ENCODE measurements at regions not wholly inside any gene's neighbourhood (a gene's known extent, or its start where the extent isn't known, plus 50 kb on each side); places are given as distances from the start of the nearest gene placed in this dataset.
"Not testable (repeated sequence)": the region's sequence is repeated elsewhere in the genome, so short reads cannot be mapped to it uniquely, and the experiment has no call there.

DNA sequence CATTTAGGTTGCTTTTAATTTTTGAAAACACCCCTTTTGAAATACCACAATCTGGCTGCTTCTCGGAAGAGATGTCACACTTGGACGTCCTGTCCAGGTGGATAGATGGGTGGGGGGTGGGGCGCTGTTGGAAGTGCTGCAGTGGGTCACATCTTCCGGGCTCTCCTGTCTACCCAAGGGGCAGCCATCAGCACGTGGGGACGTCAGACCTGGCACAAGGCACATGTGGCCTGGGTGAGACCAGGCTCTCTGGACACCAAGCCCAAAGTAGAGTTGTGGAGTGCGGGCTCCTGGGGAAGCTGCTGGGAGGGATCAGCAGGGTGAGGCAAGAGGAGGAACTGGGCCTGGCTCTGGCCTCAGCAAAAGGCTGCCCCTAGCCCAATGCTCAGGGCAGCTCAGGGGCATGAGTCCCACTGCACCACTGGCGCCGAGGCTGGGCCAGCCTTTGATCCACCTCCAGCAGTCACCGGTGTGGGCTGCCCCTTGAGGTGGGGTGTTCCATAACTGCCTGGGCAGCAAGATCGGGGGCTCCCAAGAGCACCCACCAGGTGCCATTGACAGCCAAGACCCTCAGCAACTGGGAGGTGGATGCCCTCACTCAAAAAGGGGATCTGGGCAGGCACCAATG is 68.6 kb upstream of the CCND1 start:
- no peak for DNase-seq (ENCODE audit: low read depth in 2 of 2)

DNA sequence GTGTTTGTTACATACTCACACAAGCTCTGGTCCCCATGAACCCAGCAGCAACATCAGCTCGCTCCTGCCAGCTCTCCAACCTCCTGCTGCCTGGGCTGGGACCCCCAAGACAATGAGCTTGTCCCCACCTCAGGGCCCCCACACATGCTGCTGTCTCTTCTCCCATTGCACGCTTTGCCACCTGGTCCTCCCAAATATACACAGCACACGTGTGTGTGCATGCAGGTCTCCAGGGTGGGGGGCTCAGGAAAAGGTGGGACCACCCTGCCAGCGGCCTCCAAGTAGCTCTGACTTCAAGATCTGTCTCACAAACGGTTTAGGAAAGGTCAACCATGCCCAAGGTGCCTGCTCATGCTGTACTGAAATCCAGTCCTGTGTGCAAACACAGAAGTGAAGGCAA is 68.1 kb upstream of the CCND1 start:
- DNase-seq (ENCODE audit: low read depth in 2 of 2) = no peak

DNA sequence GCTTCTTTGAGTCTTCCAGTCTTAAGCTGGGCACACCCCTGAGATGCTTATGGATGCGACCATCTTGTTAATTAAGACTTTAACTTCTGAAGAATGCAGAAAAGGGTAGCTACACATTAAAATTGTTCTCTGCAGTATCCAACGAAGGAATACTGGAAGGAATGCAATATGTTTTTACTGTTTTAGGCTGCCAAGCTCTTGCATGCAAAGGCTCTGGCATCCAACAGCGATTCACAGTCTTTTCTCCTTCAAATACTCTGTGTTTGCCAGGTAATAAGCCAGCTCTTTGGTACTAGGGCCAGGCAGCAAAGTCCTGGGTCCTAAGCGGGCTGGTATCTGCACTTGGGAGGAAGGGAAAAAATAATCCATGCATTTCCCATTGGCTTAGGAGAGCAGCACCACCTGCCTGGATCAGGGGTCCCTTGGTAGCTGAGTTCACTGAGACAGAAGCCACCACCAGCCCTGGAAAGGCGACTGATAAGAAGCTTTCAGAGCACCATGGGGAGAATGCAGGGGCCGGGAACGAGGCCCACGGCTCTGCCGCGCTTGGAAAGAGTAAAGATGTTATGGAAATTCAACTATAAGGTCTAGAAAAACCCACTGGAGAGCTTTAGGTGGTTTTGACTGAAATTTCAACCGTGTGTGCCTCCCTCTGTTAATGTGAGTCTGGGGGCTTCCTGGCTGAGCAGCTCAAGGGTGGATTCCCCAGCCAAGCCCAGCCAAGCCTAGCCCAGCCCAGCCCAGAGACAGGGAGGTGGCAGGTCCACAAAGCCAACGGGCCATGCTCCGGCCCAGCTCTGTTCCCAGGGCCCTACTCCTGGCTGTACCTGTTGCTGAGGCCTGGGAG is 67.0 kb upstream of the CCND1 start:
- no peak for DNase-seq (ENCODE audit: low read depth in 2 of 2)

DNA sequence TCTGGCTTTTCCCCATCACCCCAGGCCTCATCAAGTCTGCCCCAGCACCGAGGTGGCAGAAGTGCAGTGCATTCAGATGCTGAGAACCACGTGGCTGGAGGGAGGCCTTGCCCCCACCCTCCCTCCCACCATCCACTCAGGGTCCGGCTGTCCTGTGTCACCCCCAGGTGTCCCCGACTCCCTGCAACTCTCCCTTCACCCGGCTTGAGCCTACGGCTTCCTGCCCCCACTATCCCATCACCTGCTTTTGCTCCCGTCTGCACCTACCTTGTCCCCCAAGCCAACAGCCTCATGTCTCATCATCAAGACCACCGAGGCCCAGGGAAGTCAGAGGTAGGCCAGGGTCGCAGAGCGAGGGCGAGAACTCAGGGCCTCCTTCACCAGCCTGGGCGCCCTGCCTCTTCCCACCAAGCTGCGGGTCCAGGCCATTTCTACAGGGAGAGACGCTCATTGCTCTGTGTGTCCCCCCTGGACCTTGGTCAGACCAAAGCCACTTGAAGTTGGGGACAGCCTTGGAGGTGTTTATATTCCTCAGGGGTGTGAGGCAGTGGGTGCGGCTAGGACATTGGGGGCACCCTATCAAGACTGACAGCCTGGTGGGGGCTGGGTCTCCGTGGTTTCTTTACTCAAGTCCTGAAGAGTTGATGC is 66.2 kb upstream of the CCND1 start:
- no peak for DNase-seq (ENCODE audit: low read depth in 2 of 2)

DNA sequence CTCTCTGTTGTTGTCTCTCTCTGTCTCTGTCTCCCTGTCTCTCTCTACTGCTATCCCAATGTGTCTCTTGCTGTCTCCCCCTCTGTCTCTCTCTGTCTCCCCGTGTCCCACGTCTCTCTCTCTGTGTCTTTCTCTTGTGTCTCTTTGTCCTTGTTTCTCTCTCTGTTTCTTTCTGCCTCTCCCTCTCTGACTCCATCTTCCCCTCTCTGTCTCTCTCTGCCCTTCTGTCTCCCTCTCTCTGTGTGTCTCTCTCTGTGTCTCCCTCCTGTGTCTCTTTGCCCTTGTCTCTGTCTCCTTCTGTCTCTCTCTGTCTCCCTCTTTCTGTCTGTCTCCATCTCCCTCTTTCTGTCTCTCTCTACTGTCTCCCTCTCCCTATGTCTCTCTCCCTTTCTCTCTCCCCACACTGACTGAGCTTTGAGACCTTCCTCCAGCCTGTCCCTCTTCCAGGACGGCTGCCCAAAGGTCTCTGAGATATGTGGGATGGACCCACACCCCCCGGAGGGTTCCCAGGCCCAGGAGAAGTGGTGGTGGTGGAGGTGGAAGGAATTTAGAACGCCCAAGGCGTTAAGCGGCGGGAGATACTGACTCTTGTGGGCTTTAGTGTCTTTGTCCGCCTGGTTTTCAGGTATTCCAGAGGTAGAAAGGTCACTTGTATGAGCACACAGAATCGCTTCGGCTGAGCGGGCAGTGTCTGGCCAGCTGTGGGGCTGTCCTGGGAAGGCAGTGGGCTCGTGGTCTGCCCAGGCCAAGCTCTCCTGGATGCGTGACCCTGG is 65.5 kb upstream of the CCND1 start:
- no peak for DNase-seq (ENCODE audit: low read depth in 2 of 2)

DNA sequence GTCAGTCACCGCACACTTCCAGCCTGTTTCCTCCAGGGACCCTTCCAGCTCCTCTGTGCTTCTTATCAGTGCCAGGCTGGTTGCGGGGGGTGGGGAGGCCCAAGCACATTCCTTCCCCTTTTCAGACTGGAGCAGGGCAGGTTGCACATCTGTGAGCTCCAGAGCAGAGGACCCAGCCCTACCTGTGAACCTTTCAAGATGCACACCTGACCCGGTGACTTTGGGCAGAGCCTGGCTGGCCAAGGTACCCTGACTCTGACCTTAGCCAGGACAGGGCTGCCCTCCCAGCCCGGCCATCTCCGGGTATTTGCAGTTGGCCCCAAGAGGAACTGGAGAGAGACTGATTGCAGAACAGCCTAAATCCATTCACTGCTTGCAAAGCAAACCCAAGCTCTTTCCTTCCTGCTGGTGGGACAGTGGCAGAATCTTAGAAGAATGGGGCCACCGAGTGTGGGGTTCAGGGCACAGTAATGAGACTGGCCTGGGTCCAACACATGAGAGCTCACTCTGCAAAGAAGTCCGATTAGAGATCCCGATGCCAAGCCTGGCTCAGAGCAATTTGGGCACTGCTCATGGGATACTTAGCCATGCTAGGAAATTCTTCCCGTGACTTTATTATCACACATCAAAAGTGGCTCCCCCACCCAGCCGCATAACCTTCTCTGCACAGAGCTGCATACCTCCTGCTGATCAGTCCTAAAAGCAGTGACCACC is 64.7 kb upstream of the CCND1 start:
- DNase-seq (ENCODE audit: low read depth in 2 of 2) = no peak

DNA sequence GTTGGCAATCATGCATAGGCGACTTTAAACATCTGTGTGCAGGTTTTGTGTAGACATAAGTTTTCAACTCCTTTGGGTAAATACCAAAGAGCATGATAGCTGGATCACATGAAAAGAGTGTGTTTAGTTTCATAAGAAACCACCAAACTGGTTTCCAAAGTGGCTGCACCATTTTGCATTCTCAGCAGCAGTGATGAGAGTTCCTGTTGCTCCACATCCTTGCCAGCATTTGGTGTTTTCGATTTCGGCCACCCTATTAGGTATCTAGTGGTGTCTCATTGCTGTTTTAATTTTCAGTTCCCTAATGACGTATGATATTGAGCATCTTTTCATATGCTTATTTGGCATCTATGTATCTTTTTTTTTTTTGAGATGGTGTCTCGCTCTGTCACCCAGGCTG is 62.8 kb upstream of the CCND1 start:
- no peak for DNase-seq (ENCODE audit: low read depth in 2 of 2)

DNA sequence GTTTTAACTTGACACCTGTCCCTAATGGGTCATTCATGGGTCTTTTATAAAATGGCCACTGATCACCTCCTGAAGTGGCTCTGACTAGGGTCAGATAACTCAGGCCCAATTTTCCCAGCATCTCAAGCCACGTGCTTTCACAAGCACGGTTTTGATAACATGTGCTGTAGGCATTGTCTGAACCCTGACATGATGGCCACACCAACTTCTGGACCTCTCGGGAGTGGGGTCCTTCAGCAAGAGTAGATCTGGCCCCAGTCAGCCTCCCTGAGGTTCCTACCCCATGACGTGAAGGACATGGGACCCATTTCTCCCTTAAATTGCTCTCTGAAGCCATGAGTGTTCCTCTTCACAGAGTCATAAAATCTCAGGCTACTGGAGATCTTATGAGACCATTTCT is 60.4 kb upstream of the CCND1 start:
- DNase-seq (ENCODE audit: low read depth in 2 of 2) = no peak

DNA sequence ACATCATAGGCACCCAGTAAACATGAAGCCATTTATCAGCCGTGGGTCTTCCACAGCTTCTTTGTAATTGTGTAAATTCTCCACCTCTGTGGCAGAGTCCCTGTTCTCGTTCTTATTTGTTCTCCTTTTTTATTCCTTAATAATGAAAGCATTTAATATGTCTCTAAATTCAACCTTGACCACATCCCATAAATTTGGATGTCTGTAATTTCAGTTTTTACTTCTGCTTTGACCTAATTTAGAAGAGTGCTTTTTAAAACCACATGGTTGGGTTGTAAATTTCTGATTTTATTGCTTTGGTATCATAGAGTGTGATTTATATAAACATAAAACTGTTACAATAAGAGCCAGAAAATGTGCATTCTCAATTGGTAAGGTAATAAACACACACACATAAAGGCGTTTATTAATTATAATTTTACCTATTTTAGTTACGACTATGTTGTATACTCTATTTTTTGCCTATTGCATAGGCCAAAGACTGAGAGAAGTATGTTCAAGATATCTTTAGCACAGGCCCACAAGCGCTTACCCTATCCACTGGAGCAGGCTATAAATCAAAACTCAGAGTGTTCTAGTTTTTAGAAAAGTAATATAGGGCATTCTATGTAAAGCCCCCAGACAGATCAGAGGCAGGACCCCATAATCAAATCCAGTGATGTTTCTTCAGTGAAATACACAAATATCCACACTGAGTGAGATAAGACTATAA is 58.0 kb upstream of the CCND1 start:
- no peak for DNase-seq (ENCODE audit: low read depth in 2 of 2)

DNA sequence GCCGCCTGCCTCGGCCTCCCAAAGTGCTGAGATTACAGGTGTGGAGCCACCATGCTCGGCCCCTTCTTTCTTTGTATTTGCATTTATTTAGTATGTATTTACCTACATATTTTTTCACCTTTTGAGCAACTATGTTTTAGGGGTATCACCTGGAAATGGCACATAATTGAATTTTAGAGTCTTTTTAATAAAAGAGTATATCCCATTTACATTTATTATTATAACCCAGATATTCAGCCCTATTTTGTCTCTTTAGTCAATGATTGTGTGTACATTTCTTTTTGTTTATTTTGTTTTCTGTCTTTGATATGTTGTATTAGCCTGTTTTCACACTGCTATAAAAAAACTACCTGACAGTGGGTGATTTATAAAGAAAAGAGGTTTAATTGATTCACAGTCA is 56.8 kb upstream of the CCND1 start:
- no peak for DNase-seq (ENCODE audit: low read depth in 2 of 2)

DNA sequence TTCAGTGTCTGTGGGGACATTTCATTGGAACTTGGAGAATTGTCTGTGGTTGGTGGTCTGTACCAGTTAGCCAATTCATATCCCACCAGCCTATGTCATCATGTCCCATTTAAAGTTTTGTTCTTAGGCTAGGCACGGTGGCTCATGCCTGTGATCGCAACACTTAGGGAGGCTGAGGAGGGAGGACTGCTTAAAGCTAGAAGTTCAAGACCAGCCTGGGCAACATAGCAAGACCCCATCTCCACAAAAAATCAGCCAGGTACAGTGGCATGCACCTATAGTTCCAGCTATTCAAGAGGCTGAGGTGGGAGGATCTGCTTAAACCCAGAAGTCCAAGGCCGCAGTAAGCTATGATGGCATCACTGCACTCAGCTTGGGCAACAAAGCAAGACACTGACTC is 55.6 kb upstream of the CCND1 start:
- DNase-seq (ENCODE audit: low read depth in 2 of 2) = no peak

DNA sequence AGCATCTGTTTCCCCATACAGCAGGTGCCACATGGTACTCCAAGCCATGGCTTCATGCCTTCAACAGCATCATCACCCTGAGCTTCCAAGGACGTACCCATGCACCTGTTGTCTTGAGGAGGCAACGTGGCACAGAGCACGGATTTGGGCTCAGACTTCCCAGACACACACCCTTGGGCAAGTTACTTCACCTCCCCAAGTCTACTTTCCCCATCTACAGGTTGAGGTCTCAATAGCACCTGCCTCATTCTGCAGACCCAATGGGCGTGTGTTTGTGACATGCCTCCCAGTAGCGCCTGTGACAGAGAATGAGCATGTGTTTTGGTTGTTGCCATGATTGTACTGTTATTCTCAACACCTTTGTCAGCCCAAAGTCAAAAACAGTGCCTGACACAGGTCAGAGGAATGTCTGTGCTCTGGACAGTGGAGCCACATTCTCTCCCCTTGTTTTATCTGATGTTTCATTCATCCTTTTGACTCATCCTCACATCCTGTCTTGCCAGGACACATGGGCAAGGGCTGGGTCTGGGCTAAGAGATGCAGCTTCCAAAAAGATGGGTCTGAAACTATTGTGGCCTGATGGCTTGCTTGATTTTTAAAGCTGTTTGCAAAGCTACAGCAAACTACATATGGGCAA is 53.4 kb upstream of the CCND1 start:
- DNase-seq (ENCODE audit: low read depth in 2 of 2) = peak; percentile 83 to 85

DNA sequence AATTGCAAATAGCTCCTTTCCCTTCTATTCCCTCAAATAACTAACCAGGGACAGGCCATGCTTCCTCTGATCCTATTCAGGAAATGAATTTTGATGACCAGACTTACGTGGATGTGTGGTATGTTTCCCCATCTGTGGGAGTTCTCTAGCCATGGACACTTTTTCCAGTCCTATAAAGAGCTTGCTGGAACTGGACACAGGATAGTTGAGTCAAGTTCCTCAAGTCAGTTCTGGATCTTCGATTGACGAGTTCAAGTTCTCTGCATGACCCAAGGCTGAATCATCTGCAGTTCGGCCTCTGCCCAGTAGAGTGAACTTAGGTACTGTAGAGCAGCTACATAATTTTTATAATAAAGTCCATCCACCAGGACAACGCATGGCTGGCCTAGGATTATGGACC is 52.7 kb upstream of the CCND1 start:
- DNase-seq (ENCODE audit: low read depth in 2 of 2) = peak; percentile 68 to 73

DNA sequence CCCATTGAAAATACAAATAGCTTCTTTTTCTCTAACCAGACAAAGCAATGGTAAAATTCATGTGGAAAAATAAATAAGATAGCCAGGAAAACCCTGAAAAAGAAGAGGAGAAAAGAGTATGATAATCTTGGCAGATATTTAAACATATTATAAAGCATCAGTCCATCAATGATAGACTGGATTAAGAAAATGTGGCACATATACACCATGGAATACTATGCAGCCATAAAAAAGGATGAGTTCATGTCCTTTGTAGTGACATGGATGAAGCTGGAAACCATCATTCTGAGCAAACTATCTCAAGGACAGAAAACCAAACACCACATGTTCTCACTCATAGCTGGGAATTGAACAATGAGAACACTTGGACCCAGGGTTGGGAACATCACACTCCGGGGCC is 50.9 kb upstream of the CCND1 start:
- not testable (repeated sequence) for DNase-seq (ENCODE audit: low read depth in 2 of 2)
